ENCODE measurements at regions not wholly inside any gene's neighbourhood (a gene's known extent, or its start where the extent isn't known, plus 50 kb on each side); places are given as distances from the start of the nearest gene placed in this dataset.

GRCh38 chr5:128762661-128763306, 202.5 kb upstream of the SLC27A6 start (continued):
- TF ChIP-seq, protein P1, sequence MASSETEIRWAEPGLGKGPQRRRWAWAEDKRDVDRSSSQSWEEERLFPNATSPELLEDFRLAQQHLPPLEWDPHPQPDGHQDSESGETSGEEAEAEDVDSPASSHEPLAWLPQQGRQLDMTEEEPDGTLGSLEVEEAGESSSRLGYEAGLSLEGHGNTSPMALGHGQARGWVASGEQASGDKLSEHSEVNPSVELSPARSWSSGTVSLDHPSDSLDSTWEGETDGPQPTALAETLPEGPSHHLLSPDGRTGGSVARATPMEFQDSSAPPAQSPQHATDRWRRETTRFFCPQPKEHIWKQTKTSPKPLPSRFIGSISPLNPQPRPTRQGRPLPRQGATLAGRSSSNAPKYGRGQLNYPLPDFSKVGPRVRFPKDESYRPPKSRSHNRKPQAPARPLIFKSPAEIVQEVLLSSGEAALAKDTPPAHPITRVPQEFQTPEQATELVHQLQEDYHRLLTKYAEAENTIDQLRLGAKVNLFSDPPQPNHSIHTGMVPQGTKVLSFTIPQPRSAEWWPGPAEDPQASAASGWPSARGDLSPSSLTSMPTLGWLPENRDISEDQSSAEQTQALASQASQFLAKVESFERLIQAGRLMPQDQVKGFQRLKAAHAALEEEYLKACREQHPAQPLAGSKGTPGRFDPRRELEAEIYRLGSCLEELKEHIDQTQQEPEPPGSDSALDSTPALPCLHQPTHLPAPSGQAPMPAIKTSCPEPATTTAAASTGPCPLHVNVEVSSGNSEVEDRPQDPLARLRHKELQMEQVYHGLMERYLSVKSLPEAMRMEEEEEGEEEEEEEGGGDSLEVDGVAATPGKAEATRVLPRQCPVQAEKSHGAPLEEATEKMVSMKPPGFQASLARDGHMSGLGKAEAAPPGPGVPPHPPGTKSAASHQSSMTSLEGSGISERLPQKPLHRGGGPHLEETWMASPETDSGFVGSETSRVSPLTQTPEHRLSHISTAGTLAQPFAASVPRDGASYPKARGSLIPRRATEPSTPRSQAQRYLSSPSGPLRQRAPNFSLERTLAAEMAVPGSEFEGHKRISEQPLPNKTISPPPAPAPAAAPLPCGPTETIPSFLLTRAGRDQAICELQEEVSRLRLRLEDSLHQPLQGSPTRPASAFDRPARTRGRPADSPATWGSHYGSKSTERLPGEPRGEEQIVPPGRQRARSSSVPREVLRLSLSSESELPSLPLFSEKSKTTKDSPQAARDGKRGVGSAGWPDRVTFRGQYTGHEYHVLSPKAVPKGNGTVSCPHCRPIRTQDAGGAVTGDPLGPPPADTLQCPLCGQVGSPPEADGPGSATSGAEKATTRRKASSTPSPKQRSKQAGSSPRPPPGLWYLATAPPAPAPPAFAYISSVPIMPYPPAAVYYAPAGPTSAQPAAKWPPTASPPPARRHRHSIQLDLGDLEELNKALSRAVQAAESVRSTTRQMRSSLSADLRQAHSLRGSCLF (CRISPR knock-in tag; IDR thresholded peaks at IDR 0.05; ENCODE audit: borderline replicate concordance), result no peak
- TF ChIP-seq ZFP82 (CRISPR knock-in tag; IDR thresholded peaks at IDR 0.05; ENCODE audit: borderline replicate concordance) (no peak), ZNF432 (CRISPR knock-in tag; IDR thresholded peaks at IDR 0.05; ENCODE audit: borderline replicate concordance) (no peak), ZKSCAN5 (CRISPR knock-in tag; IDR thresholded peaks at IDR 0.05) (no peak), NFKB2 (CRISPR knock-in tag; IDR thresholded peaks at IDR 0.05; ENCODE audit: borderline replicate concordance) (no peak), ZNF572 (CRISPR knock-in tag; IDR thresholded peaks at IDR 0.05) (no peak)

GRCh38 chr5:128763321-128763720, 202.0 kb upstream of the SLC27A6 start:
- no peaks in the 10 kb centered on the region for H3K36me3 ChIP-seq (replicated peaks in 1 of 2; ENCODE audit: control insufficient read depth in 1 of 2, insufficient read depth in 2 of 2, low read length in 2 of 2)
- no peaks in the 10 kb centered on the region for H3K9me3 ChIP-seq (ENCODE audit: low read length)
- H2AFZ ChIP-seq (ENCODE audit: low read length), result no peak overlapping the region
- no peak overlapping the region for H3K4me2 ChIP-seq (ENCODE audit: low read depth, low read length)
- no peak for FAIRE-seq
- CTCF ChIA-PET (ENCODE audit: low intra/inter-chr PET ratio, low total read pairs), result no interaction called here
- no TSS peak for BruUV-seq (replicated peaks)
- H3K4me3 ChIP-seq (replicated peaks in 1 of 3; ENCODE audit: insufficient read depth in 1 of 3, low read depth in 2 of 3, low read length in 3 of 3), result no peak overlapping the region
- no peak for DNase-seq (ENCODE audit: low spot score)
- H4K20me1 ChIP-seq (ENCODE audit: insufficient read depth, low read length), result no peaks in the 10 kb centered on the region
- in situ Hi-C loops (cut with HindIII; ENCODE audit: extremely low pct_ligation_motif_present, low pct_unique_long_range_greater_than_20kb) (no loop called here), intact Hi-C loops (cut with micrococcal nuclease; ENCODE audit: unreplicated experiment) (no loop called here)
- no peak overlapping the region for H3K9ac ChIP-seq (ENCODE audit: insufficient read depth, low read depth, low read length)
- ATAC-seq, result no peak
- H3K27me3 ChIP-seq (ENCODE audit: control insufficient read depth in 1 of 2, insufficient read depth in 2 of 2, low read length in 2 of 2), result no peaks in the 10 kb centered on the region; a peak in 1 of 5 replicates
- TF ChIP-seq ZNF883 (CRISPR knock-in tag; IDR thresholded peaks at IDR 0.05; ENCODE audit: not compliant biosample characterization) (no peak), PREB (CRISPR knock-in tag; IDR thresholded peaks at IDR 0.05) (no peak), POLR2AphosphoS2 (IDR thresholded peaks at IDR 0.05; ENCODE audit: low read depth, low read length) (no peak), CREBL2 (CRISPR knock-in tag; IDR thresholded peaks at IDR 0.05; ENCODE audit: borderline replicate concordance) (no peak), KDM4B (CRISPR knock-in tag; IDR thresholded peaks at IDR 0.05) (no peak), ZNF10 (CRISPR knock-in tag; IDR thresholded peaks at IDR 0.05; ENCODE audit: borderline replicate concordance, low read depth) (no peak), ZNF468 (CRISPR knock-in tag; IDR thresholded peaks at IDR 0.05) (no peak)
- no peaks in the 10 kb centered on the region for H3K4me1 ChIP-seq (ENCODE audit: insufficient read depth, low read length)
- POLR2A ChIA-PET, result no interaction called here
- H3K27ac ChIP-seq (ENCODE audit: extremely low read length, insufficient read depth, low read length), result no peak overlapping the region
- H3K79me2 ChIP-seq (ENCODE audit: insufficient read depth, low read length), result no peaks in the 10 kb centered on the region
- 2% methylated on average over 2 of the region's 2 CpGs for WGBS (ENCODE audit: low lambda C conversion rate)

Data from HepG2 (cell line).